ENCODE measurements at regions not wholly inside any gene's neighbourhood (a gene's known extent, or its start where the extent isn't known, plus 50 kb on each side); places are given as distances from the start of the nearest gene placed in this dataset.

DNA sequence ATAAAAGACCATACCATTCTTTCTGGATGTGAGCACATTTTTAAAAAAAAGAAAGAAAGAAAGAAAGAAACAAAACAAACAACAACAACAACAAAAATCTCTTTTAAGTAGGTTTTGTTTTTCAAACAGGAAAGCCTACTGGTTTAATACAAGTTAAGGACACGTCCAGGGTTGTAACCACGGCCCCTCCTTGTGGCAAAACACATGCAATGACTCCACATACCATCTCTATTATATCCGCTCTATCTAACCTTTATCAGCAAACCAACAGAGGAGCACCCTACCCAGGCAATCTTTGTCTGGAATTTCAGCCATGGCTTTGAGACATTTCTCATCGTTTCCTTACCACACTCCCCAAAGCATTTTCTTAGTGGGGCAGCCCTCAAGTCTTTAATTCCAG is 360.5 kb upstream of the TMPO start:
- DNase-seq (ENCODE audit: low spot score) = no peak
- TF ChIP-seq, protein P1, sequence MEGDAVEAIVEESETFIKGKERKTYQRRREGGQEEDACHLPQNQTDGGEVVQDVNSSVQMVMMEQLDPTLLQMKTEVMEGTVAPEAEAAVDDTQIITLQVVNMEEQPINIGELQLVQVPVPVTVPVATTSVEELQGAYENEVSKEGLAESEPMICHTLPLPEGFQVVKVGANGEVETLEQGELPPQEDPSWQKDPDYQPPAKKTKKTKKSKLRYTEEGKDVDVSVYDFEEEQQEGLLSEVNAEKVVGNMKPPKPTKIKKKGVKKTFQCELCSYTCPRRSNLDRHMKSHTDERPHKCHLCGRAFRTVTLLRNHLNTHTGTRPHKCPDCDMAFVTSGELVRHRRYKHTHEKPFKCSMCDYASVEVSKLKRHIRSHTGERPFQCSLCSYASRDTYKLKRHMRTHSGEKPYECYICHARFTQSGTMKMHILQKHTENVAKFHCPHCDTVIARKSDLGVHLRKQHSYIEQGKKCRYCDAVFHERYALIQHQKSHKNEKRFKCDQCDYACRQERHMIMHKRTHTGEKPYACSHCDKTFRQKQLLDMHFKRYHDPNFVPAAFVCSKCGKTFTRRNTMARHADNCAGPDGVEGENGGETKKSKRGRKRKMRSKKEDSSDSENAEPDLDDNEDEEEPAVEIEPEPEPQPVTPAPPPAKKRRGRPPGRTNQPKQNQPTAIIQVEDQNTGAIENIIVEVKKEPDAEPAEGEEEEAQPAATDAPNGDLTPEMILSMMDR (IDR thresholded peaks at IDR 0.05; ENCODE audit: extremely low read depth, missing control alignments) = no peak

DNA sequence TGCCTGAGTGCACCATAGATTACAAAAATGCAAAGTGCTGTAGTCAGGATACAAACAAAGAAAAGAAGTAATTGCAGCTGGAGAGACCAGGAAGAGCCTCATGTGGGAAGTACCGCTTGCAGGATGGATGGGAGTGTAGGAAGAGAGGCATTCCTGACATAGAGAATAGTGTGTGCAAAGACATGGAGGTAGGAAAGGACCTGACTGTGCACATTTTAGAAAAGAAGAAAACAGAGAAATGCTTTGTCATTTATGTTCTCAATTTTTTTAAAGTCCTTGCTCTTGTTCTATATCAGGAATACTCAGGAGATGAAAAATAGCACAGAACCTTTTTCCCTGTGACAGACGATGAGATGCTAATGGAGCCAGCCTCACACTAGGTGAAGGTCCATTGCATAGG is 358.7 kb upstream of the TMPO start:
- no peak for DNase-seq (ENCODE audit: low spot score)

DNA sequence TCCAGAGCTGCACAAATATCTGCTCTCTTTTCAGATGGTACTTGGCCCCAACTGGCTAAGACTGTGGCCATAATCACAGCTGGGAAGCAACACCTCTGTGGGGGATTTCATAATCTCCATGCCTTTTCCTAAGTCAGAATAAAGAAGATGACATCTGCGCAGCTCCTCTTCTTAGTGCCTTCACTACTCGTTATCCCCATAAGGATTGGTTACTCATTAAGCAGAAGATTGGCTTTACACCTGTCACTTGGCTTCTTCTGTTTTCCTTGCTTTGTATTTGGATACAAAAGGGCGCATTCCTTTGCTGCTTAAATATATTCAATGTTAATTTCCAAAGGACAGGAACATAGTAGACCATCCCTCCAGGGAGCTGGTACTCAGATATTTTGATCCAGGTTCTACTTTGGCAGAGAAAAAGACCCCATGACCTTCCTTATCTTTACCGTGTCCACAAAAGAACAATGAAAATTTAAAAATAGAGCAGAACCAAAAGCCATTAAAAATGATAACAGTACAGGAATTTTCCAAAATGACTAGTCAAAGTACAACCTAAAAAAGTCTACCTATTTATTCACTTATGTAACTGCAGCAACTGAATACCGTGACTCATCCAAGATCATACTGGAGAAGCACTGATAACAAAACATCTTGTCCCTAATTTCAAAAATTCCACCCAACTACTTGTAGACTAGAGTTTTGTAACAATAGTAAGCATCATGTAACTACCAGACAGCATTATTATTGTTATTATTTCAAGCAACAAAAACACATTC is 352.3 kb upstream of the TMPO start:
- TF ChIP-seq, protein P1 (IDR thresholded peaks at IDR 0.05; ENCODE audit: extremely low read depth, missing control alignments) = no peak
- DNase-seq (ENCODE audit: low spot score) = no peak

More for the DNA sequence above, 358.7 kb upstream of the TMPO start:
- TF ChIP-seq, protein P1 (IDR thresholded peaks at IDR 0.05; ENCODE audit: extremely low read depth, missing control alignments) = no peak

DNA sequence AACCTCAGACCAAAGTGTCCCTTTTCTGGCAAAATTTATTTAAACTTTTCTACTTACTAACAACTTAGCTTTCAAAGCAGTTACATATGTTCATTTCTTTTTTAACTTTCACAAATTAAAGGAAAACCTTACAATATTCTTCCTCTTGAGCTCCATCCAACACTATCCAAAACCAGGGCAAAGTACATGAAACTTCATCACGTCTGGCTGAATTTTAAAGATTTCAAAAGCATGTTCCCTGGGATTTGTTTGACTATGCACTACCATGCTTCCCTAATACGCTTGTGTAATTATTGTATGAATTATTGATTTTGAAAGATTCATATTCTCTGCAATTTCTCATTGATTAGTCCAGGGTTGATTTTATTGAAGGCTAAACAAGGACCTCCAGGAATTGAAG is 343.1 kb upstream of the TMPO start:
- no peak for DNase-seq (ENCODE audit: low spot score)
- TF ChIP-seq, protein P1 (IDR thresholded peaks at IDR 0.05; ENCODE audit: extremely low read depth, missing control alignments) = no peak

DNA sequence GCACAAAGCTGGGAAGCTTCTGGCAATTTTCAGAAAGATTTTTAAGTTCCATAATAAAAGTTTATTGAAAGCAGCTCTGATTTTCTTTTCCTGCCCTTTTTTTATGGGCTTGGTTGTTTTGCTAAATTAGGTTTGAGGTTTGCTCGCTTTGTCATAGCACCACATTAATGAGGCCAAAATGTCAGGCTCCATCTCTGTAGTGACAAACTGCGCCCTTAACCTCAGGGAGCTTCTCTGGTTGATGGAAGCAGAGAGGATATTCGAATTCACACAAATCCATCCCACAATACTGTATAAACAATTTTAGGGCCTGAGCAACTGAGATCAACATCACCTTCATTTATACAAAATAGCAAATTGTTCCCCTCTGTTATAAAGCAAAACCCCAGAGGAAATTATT is 342.6 kb upstream of the TMPO start:
- TF ChIP-seq, protein P1 (IDR thresholded peaks at IDR 0.05; ENCODE audit: extremely low read depth, missing control alignments) = no peak
- DNase-seq (ENCODE audit: low spot score) = no peak

DNA sequence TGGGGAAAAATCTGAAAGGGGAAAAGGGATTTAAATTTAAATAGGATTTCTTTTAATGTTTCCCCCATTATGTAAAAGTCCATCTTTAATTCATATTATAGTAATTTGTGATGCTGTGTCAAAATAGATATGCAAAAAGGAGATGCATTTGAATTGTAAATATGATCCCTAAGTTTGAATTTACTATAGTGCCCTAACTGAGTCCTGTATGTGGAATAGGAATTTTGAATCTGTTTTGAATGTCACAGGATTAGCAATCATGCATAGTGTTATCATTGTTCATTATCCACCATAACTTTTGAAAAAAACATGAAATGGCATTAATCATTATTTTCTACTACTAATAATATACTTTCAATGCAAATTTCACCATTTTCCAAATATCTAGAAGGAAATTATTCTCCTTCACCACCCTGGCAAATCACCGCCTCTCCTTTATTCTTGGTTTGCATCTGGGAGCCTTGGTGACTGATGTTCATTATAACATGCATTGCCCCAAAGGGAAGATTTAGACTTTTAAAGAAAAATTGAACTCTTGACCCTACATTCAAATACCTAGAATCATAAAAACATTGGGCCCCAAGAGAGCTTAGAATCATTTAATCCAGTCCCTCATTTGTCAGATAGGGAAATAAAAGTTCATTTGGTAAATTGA is 341.5 kb upstream of the TMPO start:
- TF ChIP-seq, protein P1 (IDR thresholded peaks at IDR 0.05; ENCODE audit: extremely low read depth, missing control alignments) = no peak
- DNase-seq (ENCODE audit: low spot score) = no peak

DNA sequence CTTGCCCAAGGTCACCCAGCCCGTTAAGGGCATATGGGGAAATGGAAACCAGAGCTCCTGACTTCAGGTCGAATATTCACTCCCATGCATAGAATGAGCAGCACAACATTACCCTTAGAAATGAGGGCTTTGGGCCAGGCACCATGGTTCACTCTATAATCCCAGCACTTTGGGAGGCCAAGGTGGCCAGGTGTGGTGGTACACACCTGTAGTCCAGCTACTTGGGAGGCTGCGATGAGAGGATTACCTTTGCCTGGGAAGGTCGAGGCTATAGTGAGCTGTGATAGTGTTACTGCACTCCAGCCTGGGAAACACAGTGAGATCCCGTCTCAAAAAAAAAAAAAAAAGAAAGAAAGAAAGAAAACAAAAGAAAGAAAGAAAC is 341.0 kb upstream of the TMPO start:
- DNase-seq (ENCODE audit: low spot score) = no peak
- TF ChIP-seq, protein P1 (IDR thresholded peaks at IDR 0.05; ENCODE audit: extremely low read depth, missing control alignments) = no peak
